Panc1 (cell line): ENCODE measurements at regions not wholly inside any gene's neighbourhood (a gene's known extent, or its start where the extent isn't known, plus 50 kb on each side); places are given as distances from the start of the nearest gene placed in this dataset.

Source experiments
- ATAC-seq: fragments of 200-7000 bp; cut with Tn5 transposase; 2 replicates; pipeline ENCODE4 v1.9.1; 2020; ENCODE audit warnings: mild to moderate bottlenecking, moderate library complexity
- BruUV-seq: library from RNA; stranded (reverse); fragments of 400-500 nt; replicated peaks from 2 replicates; lab custom pipeline; 2021; lab: Mats Ljungman, UMichigan
- CTCF ChIA-PET: fragments of 300-600 bp; sonication (Branson Sonifier 250); formaldehyde crosslinking; loops from one replicate; lab custom pipeline; 2022; ENCODE audit warnings: antibody characterized with exemption; lab: Charles Lee
- POLR2A ChIA-PET: fragments of 300-600 bp; sonication (Branson Sonifier 250); formaldehyde crosslinking; loops from one replicate; lab custom pipeline; 2022; ENCODE audit warnings: antibody characterized with exemption; lab: Charles Lee
- DNase-seq: peaks from one replicate; pipeline ENCODE4 v3.0.0-alpha.2; 2010; ENCODE audit warnings: low read depth, low spot score
- H3K27ac ChIP-seq: 2 replicates; pipeline ENCODE4 v1.5.1; 2011; ENCODE audit warnings: mild to moderate bottlenecking, low read length, inconsistent platforms
- H3K27me3 ChIP-seq: fragments of 200-500 bp; sonication (Bioruptor generic); 2 replicates; pipeline ENCODE4 v1.6.0; 2014; ENCODE audit warnings: low read length, inconsistent platforms; ENCODE audit not compliant: control insufficient read depth, insufficient read depth
- H3K36me3 ChIP-seq: fragments of 200-500 bp; sonication (Bioruptor generic); 2 replicates; pipeline ENCODE4 v1.5.1; 2014; ENCODE audit warnings: inconsistent platforms, mild to moderate bottlenecking, low read length, moderate library complexity; ENCODE audit not compliant: control insufficient read depth, insufficient read depth
- H3K4me1 ChIP-seq: 2 replicates; pipeline ENCODE4 v1.5.1; 2011; ENCODE audit warnings: inconsistent platforms, mild to moderate bottlenecking, low read length, moderate library complexity; ENCODE audit not compliant: control insufficient read depth, insufficient read depth
- H3K4me3 ChIP-seq, 2 experiments: 2 replicates each; pipeline ENCODE4 v1.5.1; 2011 to 2012; ENCODE audit warnings: low read depth in 2 of 2, low read length in 2 of 2, mild to moderate bottlenecking in 2 of 2, inconsistent platforms in 1 of 2, moderate library complexity in 1 of 2
- H3K9me3 ChIP-seq: fragments of 200-500 bp; sonication (Bioruptor generic); 2 replicates; pipeline ENCODE4 v1.5.1; 2014; ENCODE audit warnings: low read depth, mild to moderate bottlenecking, inconsistent platforms, low read length, moderate library complexity; ENCODE audit not compliant: control insufficient read depth, insufficient read depth
- POLR2AphosphoS5 ChIP-seq: IDR thresholded peaks from 2 replicates; pipeline ENCODE4 v1.6.1; 2012; ENCODE audit warnings: mild to moderate bottlenecking, low read depth, low read length, moderate library complexity
- SIN3A ChIP-seq: IDR thresholded peaks from 2 replicates; pipeline ENCODE4 v1.6.1; 2012; ENCODE audit warnings: low read depth, mild to moderate bottlenecking, low read length, moderate library complexity, borderline replicate concordance; ENCODE audit not compliant: insufficient read depth
- TCF7L2 ChIP-seq: IDR thresholded peaks from 2 replicates; pipeline ENCODE4 v1.6.1; 2011; ENCODE audit warnings: mild to moderate bottlenecking, low read depth, low read length, inconsistent platforms
- in situ Hi-C: cut with HindIII; loops from 2 replicates; pipeline ENCODE4 v1.10.0; 2016; ENCODE audit warnings: low sequenced_read_pairs, low pct_unique_long_range_greater_than_20kb
- intact Hi-C: fragments of 100-400 bp; cut with micrococcal nuclease; formaldehyde crosslinking; loops from one replicate; pipeline ENCODE4 v1.10.0; 2022; ENCODE audit not compliant: unreplicated experiment
- TF ChIP-seq, protein P1 (sequence below), 2 experiments: IDR thresholded peaks; 2 replicates each; pipeline ENCODE4 v1.6.1; 2011 to 2012; ENCODE audit warnings: low read depth in 2 of 2, control low read depth in 1 of 2, low read length in 1 of 2, mild to moderate bottlenecking in 1 of 2, moderate library complexity in 1 of 2; ENCODE audit not compliant: insufficient read depth in 1 of 2
- TF ChIP-seq, protein P2 (sequence below): fragments of 450-650 bp; IDR thresholded peaks from 2 replicates; pipeline ENCODE4 v1.5.1; 2017; ENCODE audit warnings: mild to moderate bottlenecking

DNA sequence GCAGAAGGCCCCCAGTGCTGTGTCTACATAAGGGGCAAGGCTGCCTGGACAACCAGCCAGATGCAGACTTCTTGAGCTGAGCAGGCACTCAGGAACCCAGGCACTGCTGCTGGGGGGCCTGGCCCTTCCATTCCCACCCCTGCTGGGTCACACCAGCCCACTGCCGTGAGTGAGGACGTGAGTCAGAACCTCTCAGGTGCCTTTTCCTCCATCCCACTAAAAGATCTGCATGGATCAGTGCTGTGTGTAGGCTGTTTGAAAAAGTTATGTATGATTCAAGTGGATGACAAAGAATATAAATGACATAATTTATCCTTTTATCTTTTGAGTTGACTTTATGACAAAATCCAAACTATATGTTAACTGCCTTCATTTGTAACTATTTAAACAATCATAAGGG is 499.3 kb downstream of the INHBA start:
- BruUV-seq: no TSS peak

DNA sequence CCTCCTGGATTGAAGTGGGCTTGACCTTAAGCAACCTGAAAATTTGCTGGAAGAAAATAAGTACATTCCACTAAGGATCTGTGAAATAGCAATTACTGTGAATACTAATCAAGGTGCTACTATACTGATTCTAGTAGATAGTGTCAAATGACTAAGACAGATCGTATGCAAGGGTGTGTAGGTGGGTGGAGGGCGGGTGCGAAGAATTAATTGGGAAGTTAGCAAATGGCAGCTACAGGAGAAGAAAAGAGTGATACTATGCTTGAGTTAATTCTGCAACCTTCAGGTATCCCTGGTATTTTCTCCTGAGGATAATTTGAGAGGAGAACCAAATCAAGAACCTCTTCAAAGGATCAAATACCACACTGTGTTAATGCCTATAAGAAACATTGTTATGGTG is 501.9 kb downstream of the INHBA start:
- no peak for DNase-seq
- Histone ChIP-seq H3K27ac (no peak overlapping the region), H3K27me3 (no peaks in the 10 kb centered on the region), H3K4me3 (no peak overlapping the region), H3K4me1 (no peaks in the 10 kb centered on the region), H3K9me3 (no peaks in the 10 kb centered on the region), H3K36me3 (no peaks in the 10 kb centered on the region)
- POLR2A ChIA-PET: no interaction called here
- intact Hi-C loops: no loop called here
- no peak for ATAC-seq
- no TSS peak for BruUV-seq
- in situ Hi-C loops: no loop called here
- CTCF ChIA-PET: no interaction called here
- TF ChIP-seq TCF7L2: no peak
- TF ChIP-seq POLR2AphosphoS5: no peak
- TF ChIP-seq SIN3A: no peak
- TF ChIP-seq, protein P1, sequence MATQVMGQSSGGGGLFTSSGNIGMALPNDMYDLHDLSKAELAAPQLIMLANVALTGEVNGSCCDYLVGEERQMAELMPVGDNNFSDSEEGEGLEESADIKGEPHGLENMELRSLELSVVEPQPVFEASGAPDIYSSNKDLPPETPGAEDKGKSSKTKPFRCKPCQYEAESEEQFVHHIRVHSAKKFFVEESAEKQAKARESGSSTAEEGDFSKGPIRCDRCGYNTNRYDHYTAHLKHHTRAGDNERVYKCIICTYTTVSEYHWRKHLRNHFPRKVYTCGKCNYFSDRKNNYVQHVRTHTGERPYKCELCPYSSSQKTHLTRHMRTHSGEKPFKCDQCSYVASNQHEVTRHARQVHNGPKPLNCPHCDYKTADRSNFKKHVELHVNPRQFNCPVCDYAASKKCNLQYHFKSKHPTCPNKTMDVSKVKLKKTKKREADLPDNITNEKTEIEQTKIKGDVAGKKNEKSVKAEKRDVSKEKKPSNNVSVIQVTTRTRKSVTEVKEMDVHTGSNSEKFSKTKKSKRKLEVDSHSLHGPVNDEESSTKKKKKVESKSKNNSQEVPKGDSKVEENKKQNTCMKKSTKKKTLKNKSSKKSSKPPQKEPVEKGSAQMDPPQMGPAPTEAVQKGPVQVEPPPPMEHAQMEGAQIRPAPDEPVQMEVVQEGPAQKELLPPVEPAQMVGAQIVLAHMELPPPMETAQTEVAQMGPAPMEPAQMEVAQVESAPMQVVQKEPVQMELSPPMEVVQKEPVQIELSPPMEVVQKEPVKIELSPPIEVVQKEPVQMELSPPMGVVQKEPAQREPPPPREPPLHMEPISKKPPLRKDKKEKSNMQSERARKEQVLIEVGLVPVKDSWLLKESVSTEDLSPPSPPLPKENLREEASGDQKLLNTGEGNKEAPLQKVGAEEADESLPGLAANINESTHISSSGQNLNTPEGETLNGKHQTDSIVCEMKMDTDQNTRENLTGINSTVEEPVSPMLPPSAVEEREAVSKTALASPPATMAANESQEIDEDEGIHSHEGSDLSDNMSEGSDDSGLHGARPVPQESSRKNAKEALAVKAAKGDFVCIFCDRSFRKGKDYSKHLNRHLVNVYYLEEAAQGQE (IDR thresholded peaks at IDR 0.05; ENCODE audit: insufficient read depth in 1 of 2, low read depth in 2 of 2, low read length in 1 of 2): no peak
- TF ChIP-seq, protein P2, sequence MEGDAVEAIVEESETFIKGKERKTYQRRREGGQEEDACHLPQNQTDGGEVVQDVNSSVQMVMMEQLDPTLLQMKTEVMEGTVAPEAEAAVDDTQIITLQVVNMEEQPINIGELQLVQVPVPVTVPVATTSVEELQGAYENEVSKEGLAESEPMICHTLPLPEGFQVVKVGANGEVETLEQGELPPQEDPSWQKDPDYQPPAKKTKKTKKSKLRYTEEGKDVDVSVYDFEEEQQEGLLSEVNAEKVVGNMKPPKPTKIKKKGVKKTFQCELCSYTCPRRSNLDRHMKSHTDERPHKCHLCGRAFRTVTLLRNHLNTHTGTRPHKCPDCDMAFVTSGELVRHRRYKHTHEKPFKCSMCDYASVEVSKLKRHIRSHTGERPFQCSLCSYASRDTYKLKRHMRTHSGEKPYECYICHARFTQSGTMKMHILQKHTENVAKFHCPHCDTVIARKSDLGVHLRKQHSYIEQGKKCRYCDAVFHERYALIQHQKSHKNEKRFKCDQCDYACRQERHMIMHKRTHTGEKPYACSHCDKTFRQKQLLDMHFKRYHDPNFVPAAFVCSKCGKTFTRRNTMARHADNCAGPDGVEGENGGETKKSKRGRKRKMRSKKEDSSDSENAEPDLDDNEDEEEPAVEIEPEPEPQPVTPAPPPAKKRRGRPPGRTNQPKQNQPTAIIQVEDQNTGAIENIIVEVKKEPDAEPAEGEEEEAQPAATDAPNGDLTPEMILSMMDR: no peak

More for the DNA sequence above, 499.3 kb downstream of the INHBA start:
- H3K4me3 ChIP-seq: no peak overlapping the region
- no peaks in the 10 kb centered on the region for H3K9me3 ChIP-seq
- no peaks in the 10 kb centered on the region for H3K4me1 ChIP-seq
- in situ Hi-C loops: no loop called here
- intact Hi-C loops: no loop called here
- POLR2A ChIA-PET: no interaction called here
- H3K27me3 ChIP-seq: no peaks in the 10 kb centered on the region
- no peaks in the 10 kb centered on the region for H3K36me3 ChIP-seq
- TF ChIP-seq, protein P1 (IDR thresholded peaks at IDR 0.05; ENCODE audit: insufficient read depth in 1 of 2, low read depth in 2 of 2, low read length in 1 of 2): no peak
- TF ChIP-seq POLR2AphosphoS5 (no peak), SIN3A (no peak)
- TF ChIP-seq, protein P2: no peak
- CTCF ChIA-PET: no interaction called here
- no peak for ATAC-seq
- H3K27ac ChIP-seq: no peak overlapping the region
- DNase-seq: no peak
